GM21447 (cell line): ENCODE measurements at regions not wholly inside any gene's neighbourhood (a gene's known extent, or its start where the extent isn't known, plus 50 kb on each side); places are given as distances from the start of the nearest gene placed in this dataset.
A peak's percentile ranks its signal among the peaks of the same experiment; 100 is the strongest.

Experiments
- ATAC-seq: cut with Tn5 transposase; IDR thresholded peaks from one replicate; pipeline ENCODE4 v1.9.1; 2021; ENCODE audit not compliant: unreplicated experiment

GRCh38 chr2:37833423-37833822 is 91.7 kb upstream of the RMDN2 start:
- ATAC-seq: no peak

- ATAC-seq: no peak
Measured at GRCh38 chr2:37836270-37836669, 88.8 kb upstream of the RMDN2 start.

- ATAC-seq: no peak
Measured at GRCh38 chr2:37836711-37837110, 88.4 kb upstream of the RMDN2 start.

GRCh38 chr2:37837628-37838328 is 87.3 kb upstream of the RMDN2 start:
- ATAC-seq: no peak

GRCh38 chr2:37838541-37839167 is 86.4 kb upstream of the RMDN2 start:
- ATAC-seq: no peak

GRCh38 chr2:37839991-37840390 is 85.1 kb upstream of the RMDN2 start:
- ATAC-seq: no peak

- ATAC-seq: no peak
Measured at GRCh38 chr2:37842732-37843440, 82.2 kb upstream of the RMDN2 start.

GRCh38 chr2:37843556-37843955 is 81.5 kb upstream of the RMDN2 start:
- ATAC-seq: no peak

GRCh38 chr2:37846207-37846606 is 78.9 kb upstream of the RMDN2 start:
- no peak for ATAC-seq

GRCh38 chr2:37847792-37848191 is 77.3 kb upstream of the RMDN2 start:
- no peak for ATAC-seq

- ATAC-seq: no peak
Measured at GRCh38 chr2:37848451-37848850, 76.6 kb upstream of the RMDN2 start.

- ATAC-seq: no peak
Measured at GRCh38 chr2:37849911-37850310, 75.2 kb upstream of the RMDN2 start.

- ATAC-seq: peak; percentile 30
Measured at GRCh38 chr2:37851428-37851827, 73.7 kb upstream of the RMDN2 start.

GRCh38 chr2:37851828-37852584 is 73.1 kb upstream of the RMDN2 start:
- peak; percentile 68 for ATAC-seq

GRCh38 chr2:37852585-37853014 is 72.5 kb upstream of the RMDN2 start:
- ATAC-seq: no peak

- no peak for ATAC-seq
Measured at GRCh38 chr2:37854676-37855282, 70.3 kb upstream of the RMDN2 start.

- ATAC-seq: no peak
Measured at GRCh38 chr2:37855283-37856041, 69.6 kb upstream of the RMDN2 start.

GRCh38 chr2:37856101-37856751 is 68.9 kb upstream of the RMDN2 start:
- ATAC-seq: no peak

GRCh38 chr2:37857575-37858399 is 67.3 kb upstream of the RMDN2 start:
- ATAC-seq: no peak
